HFF-Myc (cell line): ENCODE measurements at regions not wholly inside any gene's neighbourhood (a gene's known extent, or its start where the extent isn't known, plus 50 kb on each side); places are given as distances from the start of the nearest gene placed in this dataset.

ENCODE experiments used
- DNase-seq: peaks from one replicate; pipeline ENCODE4 v3.0.0-alpha.2; 2011; ENCODE audit warnings: low read depth; ENCODE audit errors: extremely low read depth
- H3K4me3 ChIP-seq: replicated peaks from 2 replicates; pipeline ENCODE4 v1.5.1; 2011; ENCODE audit warnings: low read depth, mild to moderate bottlenecking, control low read depth, low read length
- TF ChIP-seq, protein P1 (sequence below): IDR thresholded peaks from 2 replicates; pipeline ENCODE4 v1.5.1; 2012; ENCODE audit warnings: mild to moderate bottlenecking, low read depth, low read length, control low read depth; ENCODE audit errors: missing control alignments

DNA sequence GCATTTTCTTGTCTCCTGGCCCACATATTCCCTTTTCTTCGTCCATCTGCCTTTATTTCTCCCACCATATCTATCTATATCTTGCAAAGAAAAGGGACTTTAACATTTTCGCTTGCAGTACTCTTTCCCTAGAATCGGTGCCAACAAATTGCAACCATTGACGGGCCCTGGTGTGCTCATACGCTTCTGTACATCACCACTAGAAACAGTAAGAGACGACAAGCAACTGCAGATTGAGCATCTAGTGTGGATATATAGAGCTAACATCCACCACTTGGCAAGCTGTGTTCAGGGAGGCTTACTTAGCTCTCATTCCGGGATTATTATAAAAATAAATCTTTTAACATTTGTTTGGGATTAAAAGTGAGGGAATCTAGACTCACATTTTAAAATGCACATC lies 230.8 kb upstream of the PKN2 start:
- H3K4me3 ChIP-seq, result no peak overlapping the region
- TF ChIP-seq, protein P1, sequence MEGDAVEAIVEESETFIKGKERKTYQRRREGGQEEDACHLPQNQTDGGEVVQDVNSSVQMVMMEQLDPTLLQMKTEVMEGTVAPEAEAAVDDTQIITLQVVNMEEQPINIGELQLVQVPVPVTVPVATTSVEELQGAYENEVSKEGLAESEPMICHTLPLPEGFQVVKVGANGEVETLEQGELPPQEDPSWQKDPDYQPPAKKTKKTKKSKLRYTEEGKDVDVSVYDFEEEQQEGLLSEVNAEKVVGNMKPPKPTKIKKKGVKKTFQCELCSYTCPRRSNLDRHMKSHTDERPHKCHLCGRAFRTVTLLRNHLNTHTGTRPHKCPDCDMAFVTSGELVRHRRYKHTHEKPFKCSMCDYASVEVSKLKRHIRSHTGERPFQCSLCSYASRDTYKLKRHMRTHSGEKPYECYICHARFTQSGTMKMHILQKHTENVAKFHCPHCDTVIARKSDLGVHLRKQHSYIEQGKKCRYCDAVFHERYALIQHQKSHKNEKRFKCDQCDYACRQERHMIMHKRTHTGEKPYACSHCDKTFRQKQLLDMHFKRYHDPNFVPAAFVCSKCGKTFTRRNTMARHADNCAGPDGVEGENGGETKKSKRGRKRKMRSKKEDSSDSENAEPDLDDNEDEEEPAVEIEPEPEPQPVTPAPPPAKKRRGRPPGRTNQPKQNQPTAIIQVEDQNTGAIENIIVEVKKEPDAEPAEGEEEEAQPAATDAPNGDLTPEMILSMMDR, result no peak
- no peak for DNase-seq

DNA sequence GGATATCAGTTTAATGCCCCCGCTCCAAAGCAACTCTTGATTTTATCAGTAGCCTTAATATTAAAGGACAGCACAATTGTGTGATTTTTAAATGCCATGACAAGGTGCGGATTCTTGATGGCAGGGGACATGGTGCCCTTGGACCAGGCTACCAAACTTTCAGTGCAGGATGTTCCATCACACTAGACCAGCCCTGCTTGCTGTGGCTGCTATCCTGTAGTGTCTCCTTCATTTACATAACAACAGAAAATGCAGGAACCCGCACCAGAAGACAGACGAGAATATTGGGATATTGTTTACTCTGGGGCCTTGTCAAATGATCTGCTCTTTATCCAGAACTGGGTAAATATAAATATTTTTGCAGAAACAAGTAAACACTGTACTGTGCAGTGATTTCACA lies 229.3 kb upstream of the PKN2 start:
- TF ChIP-seq, protein P1, result no peak
- no peak for DNase-seq
- H3K4me3 ChIP-seq, result no peak overlapping the region

DNA sequence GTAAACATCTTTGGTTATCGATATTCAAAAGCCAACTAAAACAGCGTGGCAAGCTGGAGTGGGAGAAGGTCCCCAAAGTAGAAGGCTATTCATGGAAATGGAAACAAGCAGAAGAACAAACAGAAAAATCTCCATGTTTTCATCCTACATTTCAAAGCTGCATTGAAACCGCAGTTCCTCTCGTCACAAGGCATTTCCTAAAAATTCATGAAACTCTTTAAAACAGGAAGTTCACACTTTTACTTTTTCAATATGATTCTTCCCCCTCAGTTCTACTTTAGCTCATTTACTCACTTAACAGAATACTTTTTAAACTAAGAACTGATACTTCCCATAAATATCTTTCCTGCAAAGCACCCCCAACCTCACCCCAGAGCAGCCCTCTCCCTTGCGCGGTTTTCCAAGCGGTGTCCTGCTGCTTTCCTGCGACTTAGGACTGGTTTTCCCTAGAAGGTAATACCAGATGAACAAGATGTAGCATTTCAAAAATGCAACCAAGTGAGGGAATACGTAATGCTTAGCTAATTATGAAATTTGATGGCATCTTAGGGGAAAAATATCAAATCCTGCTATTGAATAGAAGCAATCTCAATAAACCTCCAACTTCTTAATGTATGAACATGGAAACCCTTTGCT lies 228.3 kb upstream of the PKN2 start:
- TF ChIP-seq, protein P1, result no peak
- no peak for DNase-seq
- no peak overlapping the region for H3K4me3 ChIP-seq

DNA sequence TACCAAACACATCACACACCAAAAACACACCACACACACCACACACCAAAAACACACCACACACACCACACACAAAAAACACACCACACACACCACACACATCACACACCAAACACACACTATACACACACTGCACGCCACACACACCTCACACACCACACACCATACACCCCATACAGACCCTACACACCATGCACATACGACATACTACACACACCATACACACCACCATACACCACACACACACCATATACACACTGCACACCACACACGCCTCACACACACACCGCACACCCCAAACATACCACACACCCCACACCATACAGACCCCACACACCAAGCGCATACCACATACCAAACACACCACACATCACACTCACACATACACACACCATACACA lies 226.9 kb upstream of the PKN2 start:
- H3K4me3 ChIP-seq, result no peak overlapping the region
- TF ChIP-seq, protein P1, result no peak
- no peak for DNase-seq

DNA sequence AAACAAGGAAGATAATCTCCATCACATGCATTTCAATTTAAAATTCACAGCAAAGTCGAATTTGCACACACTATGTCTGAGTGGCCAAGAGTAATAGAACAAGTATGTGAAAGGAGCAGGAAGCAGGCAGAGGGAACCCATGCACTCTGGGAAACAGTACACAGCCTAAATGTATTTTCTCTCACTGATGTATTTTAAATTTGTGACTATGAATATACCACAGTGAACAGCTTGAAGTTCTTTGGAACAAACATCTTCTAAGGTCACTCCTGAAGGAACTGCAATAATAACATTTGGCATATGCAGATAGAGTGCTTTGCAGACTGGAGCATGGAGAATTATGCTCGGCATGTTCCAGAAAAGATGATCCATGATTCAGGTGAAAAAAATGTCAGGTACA lies 223.1 kb upstream of the PKN2 start:
- no peak for DNase-seq
- TF ChIP-seq, protein P1, result no peak
- no peak overlapping the region for H3K4me3 ChIP-seq

DNA sequence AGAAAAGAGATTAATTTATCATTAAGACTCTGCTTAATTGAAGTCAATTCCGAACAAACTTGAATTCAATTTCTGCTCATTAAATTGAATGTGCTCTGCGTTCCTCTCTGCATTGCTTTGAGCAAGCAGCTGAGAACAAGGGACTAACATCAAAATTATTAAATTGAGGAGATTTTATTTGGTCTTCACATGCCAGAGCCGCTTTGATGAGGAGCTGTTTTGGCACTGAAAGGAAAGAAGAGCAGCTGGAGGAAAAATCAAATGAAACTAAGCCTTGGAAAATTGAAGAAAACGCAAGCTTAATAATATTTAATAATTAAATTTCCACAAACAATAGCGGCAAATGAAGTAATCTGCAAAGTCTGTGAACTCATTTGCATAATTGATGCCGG lies 222.0 kb upstream of the PKN2 start:
- TF ChIP-seq, protein P1, result no peak
- no peak for DNase-seq
- H3K4me3 ChIP-seq, result no peak overlapping the region

DNA sequence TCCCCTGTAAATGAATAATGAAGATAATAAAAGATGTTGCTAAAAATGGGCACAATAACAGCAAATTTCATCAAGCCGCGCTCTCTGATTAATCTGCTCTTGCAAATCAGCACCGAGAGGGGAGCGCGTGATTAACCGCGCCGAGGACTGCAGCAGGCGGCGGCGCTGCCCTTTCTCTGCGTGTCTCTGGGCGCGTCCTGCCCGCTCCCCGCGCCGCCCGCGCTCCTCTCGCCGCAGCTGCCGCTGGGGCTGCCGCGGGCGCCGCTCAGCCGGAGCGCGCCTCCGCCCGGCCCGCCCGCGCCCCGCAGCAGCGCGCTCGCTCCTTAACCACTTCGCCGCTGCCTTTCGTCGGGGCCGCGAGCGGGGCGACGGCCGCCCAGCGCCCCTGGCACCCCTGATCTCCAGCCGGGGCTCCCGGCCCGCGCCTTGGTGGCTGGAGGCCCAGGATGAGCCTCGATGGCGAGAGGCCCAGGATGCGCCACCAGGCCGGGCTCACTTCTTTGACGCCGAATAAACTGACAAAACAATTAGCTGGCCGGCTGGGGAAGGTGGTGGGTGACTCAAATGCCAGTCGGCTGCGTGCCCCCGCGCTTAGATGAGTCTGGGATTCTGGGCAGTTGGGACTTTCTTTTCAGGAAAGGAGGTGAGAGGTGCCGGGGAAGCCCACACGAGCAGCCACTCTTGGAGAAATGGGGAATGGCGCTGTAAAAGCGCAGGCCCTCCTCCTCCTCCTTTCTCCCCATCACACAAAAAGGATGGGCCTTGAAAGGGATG lies 221.4 kb upstream of the PKN2 start:
- 0 out of 2 replicates have a peak overlapping the region, but pooled peaks have one; percentile 17 for H3K4me3 ChIP-seq
- DNase-seq, result no peak
- TF ChIP-seq, protein P1, result no peak
